A673 (cell line): ENCODE measurements at regions not wholly inside any gene's neighbourhood (a gene's known extent, or its start where the extent isn't known, plus 50 kb on each side); places are given as distances from the start of the nearest gene placed in this dataset.

Experiments
- BruUV-seq: library from RNA; stranded (reverse); fragments of 400-500 nt; replicated peaks from 2 replicates; lab custom pipeline; 2021; lab: Mats Ljungman, UMichigan
- CTCF ChIA-PET: fragments of 300-600 bp; sonication (Branson Sonifier 250); formaldehyde crosslinking; loops from one replicate; lab custom pipeline; 2022; ENCODE audit warnings: antibody characterized with exemption; lab: Charles Lee
- POLR2A ChIA-PET: fragments of 300-600 bp; sonication (Branson Sonifier 250); formaldehyde crosslinking; loops from one replicate; lab custom pipeline; 2022; ENCODE audit warnings: antibody characterized with exemption; ENCODE audit not compliant: low non-redundant PET; lab: Charles Lee
- DNase-seq: peaks from one replicate; pipeline ENCODE4 v3.0.0-alpha.2; 2015; ENCODE audit warnings: low spot score
- H3K27ac ChIP-seq: fragments of 200-600 bp; sonication (generic); 2 replicates; pipeline ENCODE4 v1.5.1; 2016; ENCODE audit warnings: mixed run types, low read depth, mild to moderate bottlenecking, mixed read lengths, antibody characterized with exemption, low read length; ENCODE audit not compliant: poor library complexity, severe bottlenecking
- H3K27me3 ChIP-seq: fragments of 200-600 bp; sonication (generic); replicated peaks from 2 replicates; pipeline ENCODE4 v1.6.1; 2017; ENCODE audit warnings: mixed run types, low read depth, mild to moderate bottlenecking, mixed read lengths, antibody characterized with exemption, low read length; ENCODE audit not compliant: insufficient read depth, poor library complexity
- H3K36me3 ChIP-seq: fragments of 200-600 bp; sonication (generic); 2 replicates; pipeline ENCODE4 v1.6.1; 2016; ENCODE audit warnings: mixed run types, mild to moderate bottlenecking, mixed read lengths, antibody characterized with exemption, low read length; ENCODE audit not compliant: insufficient read depth, poor library complexity, severe bottlenecking
- H3K4me1 ChIP-seq: fragments of 200-600 bp; sonication (generic); 2 replicates; pipeline ENCODE4 v1.6.1; 2017; ENCODE audit warnings: mixed run types, mild to moderate bottlenecking, mixed read lengths, antibody characterized with exemption, low read length; ENCODE audit not compliant: insufficient read depth, poor library complexity, severe bottlenecking
- H3K4me3 ChIP-seq: fragments of 200-600 bp; sonication (generic); 2 replicates; pipeline ENCODE4 v1.5.1; 2016; ENCODE audit warnings: low read depth, mixed run types, mild to moderate bottlenecking, mixed read lengths, low read length; ENCODE audit not compliant: poor library complexity, severe bottlenecking
- H3K9me3 ChIP-seq: fragments of 200-600 bp; sonication (generic); 2 replicates; pipeline ENCODE4 v1.6.1; 2016; ENCODE audit warnings: mixed run types, low read depth, mild to moderate bottlenecking, mixed read lengths, antibody characterized with exemption, low read length; ENCODE audit not compliant: poor library complexity, severe bottlenecking
- CTCF ChIP-seq: fragments of 300-800, 200-600 bp; sonication (generic); conservative IDR thresholded peaks from 2 replicates; pipeline ENCODE4 v1.5.1; 2017; ENCODE audit warnings: low read depth, mild to moderate bottlenecking, antibody characterized with exemption, low read length, moderate library complexity, mixed read lengths
- EZH2 ChIP-seq: fragments of 200-600 bp; sonication (generic); IDR thresholded peaks from 2 replicates; pipeline ENCODE4 v1.6.1; 2017; ENCODE audit warnings: borderline replicate concordance, low read depth, mild to moderate bottlenecking, mixed read lengths, antibody characterized with exemption, low read length; ENCODE audit not compliant: poor library complexity, severe bottlenecking
- intact Hi-C: fragments of 100-400 bp; cut with micrococcal nuclease; formaldehyde crosslinking; loops from one replicate; pipeline ENCODE4 v1.10.0; 2022; ENCODE audit not compliant: unreplicated experiment

GRCh38 chr5:159782197-159782994, 133.9 kb upstream of the ADRA1B start:
- intact Hi-C loops: no loop called here
- H3K9me3 ChIP-seq: no peaks in the 10 kb centered on the region
- BruUV-seq: no TSS peak

GRCh38 chr5:159782995-159783300, 133.3 kb upstream of the ADRA1B start:
- no TSS peak for BruUV-seq
- intact Hi-C loops: no loop called here
- Histone ChIP-seq H3K27me3 (no peaks in the 10 kb centered on the region), H3K4me3 (no peak overlapping the region), H3K36me3 (no peaks in the 10 kb centered on the region), H3K27ac (no peak overlapping the region), H3K4me1 (no peaks in the 10 kb centered on the region), H3K9me3 (no peaks in the 10 kb centered on the region)
- CTCF ChIA-PET: no interaction called here
- POLR2A ChIA-PET: interaction anchor here (0.6 kb wide), 1 partner anchor 1928 kb away, joined by 3 read pairs; no protein-coding TSS in a partner anchor
- DNase-seq: no peak
- TF ChIP-seq EZH2 (no peak), CTCF (no peak)

More at GRCh38 chr5:159782197-159782994, 133.9 kb upstream of the ADRA1B start:
- TF ChIP-seq CTCF (no peak), EZH2 (no peak)
- ChIA-PET POLR2A (interaction anchor here (0.6 kb wide), 1 partner anchor 1927 kb away, joined by 3 read pairs; no protein-coding TSS in a partner anchor), CTCF (no interaction called here)
- H3K27me3 ChIP-seq: no peaks in the 10 kb centered on the region
- no peak for DNase-seq
- no peaks in the 10 kb centered on the region for H3K4me1 ChIP-seq
- H3K36me3 ChIP-seq: no peaks in the 10 kb centered on the region
- no peak overlapping the region for H3K4me3 ChIP-seq
- H3K27ac ChIP-seq: no peak overlapping the region

GRCh38 chr5:159783726-159784247, 132.5 kb upstream of the ADRA1B start:
- ChIA-PET POLR2A (no interaction called here), CTCF (no interaction called here)
- BruUV-seq: no TSS peak
- H3K36me3 ChIP-seq: no peaks in the 10 kb centered on the region
- no peaks in the 10 kb centered on the region for H3K27me3 ChIP-seq
- no peaks in the 10 kb centered on the region for H3K4me1 ChIP-seq
- no peak for TF ChIP-seq CTCF
- TF ChIP-seq EZH2: no peak
- peak; percentile 16 for DNase-seq
- no peaks in the 10 kb centered on the region for H3K9me3 ChIP-seq
- no peak overlapping the region for H3K4me3 ChIP-seq
- intact Hi-C loops: no loop called here
- no peak overlapping the region for H3K27ac ChIP-seq
